ENCODE measurements at regions not wholly inside any gene's neighbourhood (a gene's known extent, or its start where the extent isn't known, plus 50 kb on each side); places are given as distances from the start of the nearest gene placed in this dataset.

DNA sequence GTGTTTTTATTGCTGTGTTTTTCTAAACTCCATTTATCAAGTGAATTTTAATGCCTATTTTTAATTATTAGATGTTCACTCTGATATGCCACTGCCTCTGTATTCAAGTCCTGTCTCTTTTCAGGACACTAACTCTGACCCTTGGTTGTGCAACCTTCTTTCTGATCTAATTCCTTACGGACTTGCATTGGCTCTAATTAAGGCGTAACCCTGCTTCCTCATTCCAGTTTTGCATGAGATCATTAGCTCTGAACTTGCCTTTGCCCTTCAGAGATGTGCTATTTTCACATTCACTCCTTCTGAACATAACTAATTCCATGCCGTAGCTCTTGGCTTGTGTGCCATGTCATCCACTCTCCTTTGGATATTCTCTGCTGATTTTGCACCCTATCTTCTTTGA is 162.5 kb upstream of the TMEFF2 start:
- DNase-seq, result no peak

DNA sequence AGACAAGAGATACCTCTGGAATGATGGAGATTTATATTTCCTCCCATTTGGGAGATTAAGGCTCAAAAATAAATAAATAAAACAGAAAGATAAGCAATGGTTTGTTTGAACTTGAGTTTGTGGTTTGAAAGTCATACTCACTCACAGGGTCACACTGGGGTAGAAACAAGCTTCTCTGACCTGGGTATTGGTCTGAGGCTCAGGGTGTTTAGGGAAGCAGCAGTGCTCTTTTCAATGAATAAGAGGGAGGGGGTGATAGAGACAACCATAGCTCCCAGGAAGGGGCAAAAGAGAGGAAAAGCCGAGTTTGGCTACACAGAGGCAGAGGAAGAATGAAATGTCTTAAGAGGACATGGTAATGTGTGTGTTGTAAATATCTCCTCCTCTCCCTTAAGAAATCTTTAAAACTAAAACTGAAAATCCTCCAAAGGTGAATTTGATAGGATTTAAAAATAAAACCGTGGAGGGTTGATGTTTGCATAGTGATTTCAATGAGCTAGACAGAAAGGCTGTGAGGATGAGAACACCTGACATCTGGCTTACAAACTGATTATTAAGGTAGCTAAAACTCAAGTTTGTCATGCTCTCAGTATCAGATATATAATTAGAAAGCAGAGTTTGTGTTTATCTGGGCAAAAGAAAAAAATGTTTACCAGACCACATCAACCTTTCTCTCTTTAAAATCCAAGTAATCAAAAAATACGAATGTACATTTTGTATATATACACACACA is 159.9 kb upstream of the TMEFF2 start:
- DNase-seq, result no peak

DNA sequence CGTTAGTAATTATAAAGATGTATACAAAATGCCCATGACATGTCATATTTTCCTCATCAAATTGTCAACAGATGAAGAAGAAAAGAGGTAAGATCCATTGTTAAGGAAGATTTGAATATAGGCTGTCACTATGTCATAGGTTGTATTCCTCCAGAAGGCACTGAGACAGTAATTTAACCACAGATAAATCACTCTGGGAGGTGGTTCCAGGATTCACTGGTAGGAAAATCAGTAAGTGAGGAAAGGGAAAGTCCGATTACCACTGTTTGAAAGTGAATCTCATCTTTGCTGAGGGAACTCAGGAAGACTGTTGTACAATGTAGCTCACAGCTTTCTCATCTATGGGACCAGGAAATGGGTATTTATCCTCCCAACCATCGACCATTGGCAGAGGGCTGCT is 152.8 kb upstream of the TMEFF2 start:
- no peak for DNase-seq

DNA sequence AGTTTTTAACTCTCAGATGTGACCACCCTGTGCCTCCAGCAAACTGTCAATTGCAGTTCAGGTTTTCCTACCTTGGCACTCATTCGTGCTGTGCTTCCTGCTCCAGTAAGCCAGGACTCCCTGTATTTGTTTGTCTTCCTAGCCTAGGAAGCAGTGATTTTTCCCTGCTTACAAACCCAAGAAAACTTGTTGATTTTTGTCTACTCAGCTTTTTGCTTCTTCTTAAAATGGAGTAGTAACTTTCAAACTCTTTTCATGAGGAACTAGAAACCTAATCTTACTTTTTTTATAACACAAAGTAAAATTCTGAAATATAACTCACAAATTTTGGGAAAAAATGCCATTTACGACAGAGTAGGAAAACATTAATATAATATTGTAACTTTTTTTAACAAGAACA is 150.6 kb upstream of the TMEFF2 start:
- DNase-seq, result no peak

DNA sequence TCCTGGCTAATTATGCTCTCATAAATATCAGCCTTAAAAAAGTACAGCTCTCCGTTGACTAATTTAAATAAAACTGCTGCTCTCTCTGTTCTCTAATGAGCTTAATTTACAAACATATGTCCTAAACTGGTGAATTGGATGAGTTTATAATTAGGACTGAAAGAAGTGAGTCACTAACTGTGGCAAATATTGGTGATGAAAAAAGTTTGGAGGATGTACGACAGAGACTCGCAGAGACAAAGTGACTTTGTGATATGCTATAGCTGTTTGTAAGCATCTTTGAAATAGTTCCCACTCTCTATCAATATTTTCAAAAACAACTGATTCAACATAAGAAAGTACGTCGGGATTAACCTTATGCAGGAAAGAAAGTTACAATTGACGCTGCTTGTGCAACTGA is 138.9 kb upstream of the TMEFF2 start:
- no peak for DNase-seq

DNA sequence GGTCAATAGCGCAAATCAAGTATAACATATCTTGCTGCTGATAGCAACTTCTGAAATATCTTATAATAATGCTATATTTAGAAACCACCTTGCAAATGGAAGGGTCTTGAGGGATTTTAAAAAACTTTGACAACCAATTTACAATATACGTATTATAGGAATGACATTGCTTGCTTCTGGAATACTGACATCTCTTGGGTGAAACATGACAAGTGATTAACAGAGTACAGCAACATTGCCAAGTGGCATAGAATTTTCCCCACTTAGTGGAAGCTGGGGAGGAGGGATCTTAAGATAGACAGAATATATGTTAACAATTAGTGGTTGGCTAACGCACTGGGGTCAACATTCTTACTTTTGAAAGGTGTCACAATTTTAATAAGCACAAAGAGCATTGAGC is 133.6 kb upstream of the TMEFF2 start:
- DNase-seq, result no peak

DNA sequence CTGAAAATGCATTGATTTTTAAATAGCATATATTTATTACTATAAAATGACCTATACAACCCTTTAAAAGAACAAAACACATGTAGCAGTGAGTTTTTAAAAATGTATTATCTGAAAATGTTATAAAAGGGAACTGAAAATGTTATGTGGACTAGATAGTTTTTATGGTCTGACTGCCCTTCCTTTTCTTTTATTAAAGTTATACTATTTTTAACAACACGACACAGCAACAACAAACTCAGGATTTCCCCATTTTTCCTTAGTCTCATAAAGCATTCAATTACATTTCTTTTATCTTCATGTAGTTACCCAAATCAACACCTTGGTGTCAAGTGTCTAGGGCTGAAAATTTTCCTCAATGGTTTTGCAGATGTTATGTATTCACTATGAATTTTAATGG is 132.8 kb upstream of the TMEFF2 start:
- DNase-seq, result no peak

DNA sequence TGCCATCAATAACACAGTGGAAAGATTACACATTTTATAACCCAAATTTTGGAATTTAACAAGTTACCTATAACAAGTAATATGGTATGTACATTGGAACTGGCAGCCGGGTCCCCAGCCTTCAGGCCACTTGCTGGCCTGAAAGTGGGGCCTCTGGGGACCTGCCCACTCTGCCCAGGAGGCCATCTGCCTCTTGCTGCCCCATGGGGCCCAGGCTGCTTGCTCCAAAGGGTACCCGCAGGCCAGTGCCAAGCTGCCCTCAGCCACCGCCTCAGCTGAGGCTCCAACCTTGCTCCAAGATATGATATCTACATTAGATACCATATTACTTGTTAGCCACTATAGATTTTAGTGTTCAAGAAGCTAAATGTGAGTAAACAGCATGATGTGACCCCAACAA is 120.8 kb upstream of the TMEFF2 start:
- no peak for DNase-seq

DNA sequence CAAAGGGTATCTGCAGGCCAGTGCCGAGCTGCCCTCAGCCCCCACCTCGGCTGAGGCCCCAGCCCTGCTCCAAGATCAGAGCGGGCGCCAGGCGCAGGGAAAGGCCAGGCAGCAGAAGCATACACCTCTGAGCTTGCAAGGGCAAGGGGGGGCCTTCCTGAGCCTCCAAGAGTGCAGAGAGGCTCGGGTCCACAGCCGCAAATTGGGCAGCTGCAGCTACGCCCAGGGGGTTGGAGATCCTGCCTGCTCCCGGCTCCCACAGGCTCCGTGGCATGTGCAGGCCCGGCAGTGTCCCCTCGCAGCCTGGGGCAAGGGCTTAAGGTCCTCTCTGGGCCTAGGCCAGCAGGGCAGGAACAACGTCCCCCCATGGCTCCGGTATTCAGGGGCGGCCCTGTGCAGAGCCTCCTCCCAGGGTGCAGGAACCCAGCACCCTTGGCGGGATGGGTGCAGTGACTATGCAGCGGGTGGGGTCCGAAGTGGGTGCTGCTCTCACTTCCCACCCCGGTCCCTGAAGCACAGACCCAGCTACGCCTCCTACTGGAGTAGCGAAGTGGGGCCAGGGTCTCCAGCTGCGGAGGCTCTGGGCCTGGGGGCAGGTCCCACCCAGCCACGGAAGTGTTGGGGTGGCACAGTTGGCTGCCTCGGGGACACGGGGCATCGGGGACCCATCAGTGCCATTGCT is 120.2 kb upstream of the TMEFF2 start:
- DNase-seq, result no peak

DNA sequence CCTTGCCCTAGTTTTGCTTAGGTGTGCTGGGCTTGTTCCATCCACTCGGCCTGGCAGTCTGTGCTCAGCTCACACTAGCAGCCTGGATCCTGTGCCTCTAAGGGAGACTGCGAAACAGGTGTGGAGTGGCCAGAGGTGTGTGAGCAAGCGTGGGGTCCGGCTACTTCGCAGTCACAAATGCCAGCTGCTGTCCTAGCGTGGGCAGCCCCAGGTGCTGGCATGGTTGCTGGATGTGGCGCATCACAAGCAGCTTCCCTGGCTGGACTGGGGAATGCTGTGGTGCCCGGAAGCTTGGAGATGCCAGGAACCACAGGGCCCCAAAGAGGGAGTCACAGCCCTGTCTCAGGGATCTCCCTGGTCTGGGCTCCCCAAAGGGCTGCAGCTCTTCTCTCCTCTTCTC is 119.0 kb upstream of the TMEFF2 start:
- no peak for DNase-seq

DNA sequence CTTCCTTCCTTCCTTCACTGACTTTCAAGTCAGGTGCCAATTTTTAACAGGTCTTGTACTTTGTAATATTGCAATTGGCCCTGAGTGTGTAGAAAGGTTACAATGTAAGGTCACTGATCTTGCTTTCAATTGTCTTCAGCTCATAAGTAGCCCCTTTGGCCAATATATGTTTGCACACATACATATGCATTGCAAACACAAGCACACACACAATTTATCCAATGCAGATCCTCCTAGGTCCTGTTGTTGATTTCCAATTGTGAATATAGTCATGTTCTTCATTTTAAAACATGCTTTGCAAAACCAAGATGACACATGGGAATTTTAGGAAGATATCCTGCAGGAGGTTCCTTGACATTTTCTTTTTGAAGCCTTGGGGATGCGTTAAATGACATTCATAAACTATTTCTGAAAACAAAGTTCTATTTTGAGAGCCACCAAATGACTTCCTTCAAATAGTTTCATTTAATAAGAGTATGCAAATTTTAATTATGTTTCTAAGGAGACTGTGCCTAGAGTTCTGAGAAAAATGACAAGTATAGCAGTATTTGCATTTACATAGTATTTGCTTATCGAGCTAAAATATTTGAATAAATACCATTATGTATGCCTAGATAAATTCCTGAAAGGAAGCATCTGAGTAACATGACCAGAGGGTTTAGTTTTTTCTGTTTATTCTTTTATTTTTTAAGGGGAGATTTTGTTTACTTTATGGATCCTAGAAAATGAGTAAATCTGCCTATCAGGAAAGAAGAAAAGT is 117.1 kb upstream of the TMEFF2 start:
- DNase-seq, result no peak

DNA sequence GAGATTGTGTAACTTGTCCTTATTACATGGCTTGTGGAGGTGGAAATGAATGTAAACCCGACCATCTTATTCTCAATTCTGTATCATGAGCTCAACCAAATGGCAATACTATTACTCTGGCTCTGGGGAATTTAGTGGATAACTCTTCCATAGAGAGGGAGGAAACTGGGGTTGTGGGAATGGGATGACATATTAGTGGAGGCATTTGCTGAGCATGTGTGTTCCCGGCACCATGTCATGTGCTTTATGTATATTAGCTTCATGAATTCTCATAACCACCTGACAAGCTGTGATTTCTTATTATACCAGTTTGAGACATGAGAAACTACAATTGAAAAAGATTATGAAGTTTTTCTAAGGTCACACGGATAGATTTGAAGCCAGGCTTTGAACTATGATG is 112.8 kb upstream of the TMEFF2 start:
- no peak for DNase-seq

DNA sequence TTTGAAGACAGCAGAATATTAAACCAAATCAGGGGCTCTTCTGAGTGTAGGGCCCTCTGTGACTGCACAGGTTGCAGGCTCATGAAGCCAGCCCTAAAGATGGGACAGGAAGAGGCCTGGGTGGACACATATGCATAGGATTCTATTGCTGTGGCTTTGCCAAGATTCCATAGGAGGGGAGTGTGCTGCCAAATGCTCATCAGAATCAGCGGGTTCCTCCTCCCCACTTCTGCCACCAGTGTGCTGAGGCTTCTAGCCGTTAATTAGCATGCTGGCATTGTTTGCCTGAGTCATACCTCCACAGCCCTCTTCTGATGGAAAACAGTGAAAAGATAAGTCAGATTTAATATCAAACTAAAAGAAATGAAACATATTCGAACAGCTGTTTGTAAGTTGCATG is 103.9 kb upstream of the TMEFF2 start:
- no peak for DNase-seq

DNA sequence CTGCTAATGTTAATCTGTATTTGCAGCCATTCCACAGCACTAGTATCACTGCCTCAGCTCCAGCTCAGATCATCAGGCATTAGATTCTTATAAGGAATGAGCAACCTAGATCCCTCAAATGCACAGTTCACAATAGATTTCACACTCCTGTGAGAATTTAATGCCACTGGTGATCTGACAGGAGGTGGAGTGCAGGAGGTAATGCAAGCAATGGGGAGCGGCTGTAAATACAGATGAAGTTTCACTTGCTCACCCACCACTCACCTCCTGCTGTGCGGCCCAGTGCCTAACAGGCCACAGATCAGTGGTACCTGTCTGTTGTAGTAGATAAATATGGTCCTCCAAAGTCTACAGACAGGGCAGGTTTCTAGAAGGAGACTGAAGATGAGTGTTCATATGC is 97.7 kb upstream of the TMEFF2 start:
- DNase-seq, result no peak

DNA sequence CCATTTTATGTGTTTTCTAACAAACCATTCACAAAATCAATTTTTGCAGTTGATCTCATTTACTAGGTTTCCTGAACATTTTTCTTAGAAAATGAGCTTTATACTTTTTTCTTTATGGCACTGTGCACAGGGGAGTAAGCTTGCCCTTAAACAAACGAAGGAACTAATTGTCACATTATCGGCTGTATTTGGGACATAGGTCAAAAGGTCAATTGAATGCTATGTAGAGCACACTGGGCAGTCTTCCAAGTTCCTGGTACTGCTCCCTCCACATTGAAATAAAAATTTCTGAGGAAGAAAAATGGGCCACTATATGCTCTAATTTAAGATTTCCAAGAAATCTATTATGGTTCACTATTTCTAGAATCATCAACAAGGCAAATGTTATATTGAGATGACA is 93.6 kb upstream of the TMEFF2 start:
- no peak for DNase-seq

DNA sequence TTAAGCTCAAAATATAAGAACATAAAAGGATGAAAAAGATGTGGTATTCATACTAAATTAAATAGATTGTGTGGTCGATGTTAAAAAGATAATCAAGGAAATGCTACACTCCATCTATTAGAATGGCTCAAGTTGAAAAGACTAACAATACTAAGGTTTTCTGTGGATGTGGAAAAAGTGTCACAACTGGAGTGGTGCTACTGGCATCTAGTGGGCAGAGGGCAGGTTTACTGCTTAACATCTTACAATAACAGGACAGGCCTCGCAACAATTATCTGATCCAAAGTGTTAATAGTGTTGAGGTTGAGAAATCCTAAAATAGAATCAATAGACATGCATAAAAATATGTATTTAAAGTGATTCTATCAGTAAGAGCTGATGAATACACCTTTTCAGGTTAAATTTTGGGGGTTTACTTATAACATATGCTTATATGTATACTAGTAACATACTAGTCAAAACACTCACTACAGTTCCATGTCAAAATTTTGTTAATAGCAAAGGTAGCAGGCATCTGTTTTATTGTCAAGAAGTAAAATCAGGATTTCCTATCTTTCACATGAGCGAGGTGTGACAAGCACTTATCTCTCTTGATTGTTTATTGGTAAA is 91.5 kb upstream of the TMEFF2 start:
- no peak for DNase-seq

DNA sequence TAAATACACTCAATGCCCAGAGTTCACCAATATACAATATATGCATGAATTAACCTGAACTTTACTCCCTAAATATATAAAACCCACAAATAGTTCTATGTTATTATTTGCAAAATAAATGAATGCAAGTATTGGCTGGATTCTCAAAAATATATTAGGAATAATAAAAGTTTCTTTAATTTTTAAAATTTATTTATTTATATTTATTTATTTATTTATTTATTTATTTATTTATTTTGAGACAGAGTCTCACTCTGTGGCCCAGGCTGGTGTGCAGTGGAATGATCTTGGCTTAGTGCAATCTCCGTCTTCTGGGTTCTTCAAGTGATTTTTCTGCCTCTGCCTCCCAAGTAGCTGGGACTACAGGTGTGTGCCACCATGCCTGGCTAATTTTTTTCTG is 88.7 kb upstream of the TMEFF2 start:
- no peak for DNase-seq

DNA sequence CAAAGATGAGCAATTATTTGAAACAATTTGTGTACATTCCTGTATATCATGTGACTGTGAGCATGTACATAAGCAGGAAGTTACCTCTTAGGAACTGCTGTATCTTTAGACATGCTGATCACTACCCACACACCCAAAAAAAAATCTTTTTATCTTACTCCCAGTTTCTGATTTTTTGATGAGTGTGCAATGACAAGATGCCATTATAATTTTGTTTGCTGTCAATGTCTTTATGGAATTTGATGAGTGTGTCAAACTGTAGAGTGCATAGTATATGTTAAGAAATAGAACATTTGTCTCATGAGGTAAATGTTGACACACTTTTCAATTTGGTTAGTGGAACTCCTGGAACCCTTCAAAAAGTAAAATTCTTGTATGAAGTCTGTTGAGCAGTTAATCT is 84.0 kb upstream of the TMEFF2 start:
- DNase-seq, result no peak

DNA sequence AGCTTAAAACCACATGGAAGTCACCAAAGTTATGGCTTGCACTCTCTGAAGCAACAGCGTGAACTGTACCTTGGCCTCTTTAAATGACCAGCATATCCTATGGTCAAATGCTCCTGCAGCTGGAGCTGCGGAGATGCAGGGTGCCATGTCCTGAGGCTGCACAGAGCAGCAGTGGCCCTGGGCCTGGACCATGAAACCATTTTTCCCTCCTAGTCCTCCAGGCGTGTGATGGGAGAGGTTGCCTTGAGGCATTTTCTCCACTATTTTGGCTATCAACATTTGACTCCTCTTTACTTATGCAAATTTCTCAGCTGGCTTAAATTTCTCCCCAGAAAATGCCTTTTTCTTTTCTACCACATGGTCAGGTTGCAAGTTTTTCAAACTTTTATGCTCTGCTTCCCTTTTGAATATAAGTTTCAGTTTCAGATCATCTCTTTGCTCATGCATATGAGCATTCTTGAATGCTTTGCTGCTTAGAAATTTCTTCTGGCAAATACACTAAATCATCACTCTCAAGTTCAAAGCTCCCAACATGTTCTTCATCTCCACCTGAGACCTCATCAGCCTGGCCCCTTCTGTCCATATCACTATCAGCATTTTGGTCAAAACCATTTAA is 82.9 kb upstream of the TMEFF2 start:
- DNase-seq, result no peak

DNA sequence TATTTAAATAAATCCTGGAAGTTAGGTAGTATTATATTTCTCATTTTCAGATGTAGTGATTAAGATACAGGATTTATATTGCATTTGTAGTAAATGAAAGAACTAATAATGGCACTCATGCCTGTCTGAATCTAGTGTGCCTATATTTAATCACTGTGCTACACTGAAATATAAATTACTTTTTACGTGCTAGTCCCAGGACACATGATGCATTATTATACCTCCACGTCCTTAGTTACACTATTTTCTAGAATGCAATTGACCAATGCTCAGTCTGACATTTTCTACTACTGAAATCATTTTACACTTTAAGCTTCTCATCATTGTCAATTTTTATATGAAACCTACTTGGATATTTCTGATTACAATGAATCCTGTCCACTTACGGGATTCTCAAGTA is 80.9 kb upstream of the TMEFF2 start:
- no peak for DNase-seq

DNA sequence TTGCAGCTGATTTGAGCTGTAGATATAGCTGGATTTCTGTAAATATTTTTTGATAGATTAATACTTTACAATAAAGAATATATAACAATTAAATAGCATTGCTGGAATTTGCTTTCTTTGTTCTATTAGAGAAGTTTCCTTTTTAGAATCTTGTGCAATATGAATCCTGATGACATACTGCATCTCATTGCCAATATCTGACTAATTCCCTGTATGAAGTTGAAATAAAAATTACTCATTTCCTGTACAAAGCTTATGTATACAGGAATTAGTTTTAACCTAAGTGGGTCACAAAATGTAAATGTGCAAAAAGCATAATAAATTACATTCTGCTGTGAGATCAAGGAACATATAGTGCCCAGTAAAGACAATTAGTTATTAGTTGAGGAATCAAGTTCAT is 72.8 kb upstream of the TMEFF2 start:
- DNase-seq, result no peak

DNA sequence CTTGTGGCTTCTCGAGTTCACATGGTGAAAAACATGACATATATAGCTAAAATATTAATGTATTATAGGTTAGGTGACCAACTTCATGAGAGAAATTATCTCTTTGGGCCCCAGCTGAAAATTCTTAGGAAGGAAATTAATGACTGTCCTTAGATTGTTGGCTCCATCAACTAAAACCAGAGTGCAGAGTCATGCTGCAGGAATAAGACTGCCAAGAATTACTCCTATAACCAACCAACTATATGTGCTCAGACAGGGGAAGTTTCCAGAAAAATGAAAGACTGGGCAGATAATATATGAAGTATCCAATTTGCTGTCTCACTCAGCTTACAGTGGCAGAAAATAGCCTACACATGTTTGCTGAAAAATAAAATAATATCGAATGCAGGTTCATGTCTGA is 71.0 kb upstream of the TMEFF2 start:
- no peak for DNase-seq

DNA sequence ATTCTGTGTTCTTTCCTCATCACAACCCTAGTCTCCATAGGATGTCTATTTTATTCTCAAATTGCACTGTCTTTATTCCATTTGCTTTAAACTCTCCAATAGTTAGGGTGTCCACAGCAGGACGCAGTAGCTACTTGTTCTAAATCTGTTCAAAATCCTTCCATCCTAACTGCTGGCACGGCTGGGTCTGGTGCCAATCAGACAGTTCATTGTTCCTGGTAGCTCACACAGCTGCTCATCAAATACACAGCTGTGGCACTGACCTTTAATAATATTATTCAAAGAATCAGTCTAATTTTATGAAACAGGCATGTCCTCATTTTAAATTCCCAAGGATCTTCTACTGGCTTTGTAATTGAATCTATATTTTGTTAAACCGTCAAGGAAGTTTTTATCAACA is 59.7 kb upstream of the TMEFF2 start:
- DNase-seq, result no peak
